Activated CD4-positive, alpha-beta T cell treated with anti-CD3 and anti-CD28 coated beads, Interleukin-2, amount 10 ng/mL, durations not matched to agents 7 days and 5 days (primary cell): ENCODE measurements at regions not wholly inside any gene's neighbourhood (a gene's known extent, or its start where the extent isn't known, plus 50 kb on each side); places are given as distances from the start of the nearest gene placed in this dataset.

ENCODE experiments used
- CTCF ChIA-PET: fragments of 350-600 bp; sonication (Branson Sonifier 250); formaldehyde crosslinking; loops from one replicate; lab custom pipeline; 2021; ENCODE audit warnings: antibody characterized with exemption; lab: Charles Lee
- POLR2A ChIA-PET: fragments of 350-600 bp; sonication (Branson Sonifier 250); formaldehyde crosslinking; loops from one replicate; lab custom pipeline; 2021; ENCODE audit warnings: antibody characterized with exemption; lab: Charles Lee
- DNase-seq: peaks from one replicate; pipeline ENCODE4 v3.0.0-alpha.2; 2020
- H3K27ac Mint-ChIP-seq: one replicate; pipeline ENCODE4 v1.8.0; 2021; ENCODE audit warnings: mild to moderate bottlenecking, moderate library complexity, mixed read lengths
- H3K27me3 Mint-ChIP-seq: one replicate; pipeline ENCODE4 v1.8.0; 2021; ENCODE audit warnings: mixed read lengths
- H3K36me3 Mint-ChIP-seq: one replicate; pipeline ENCODE4 v1.8.0; 2021; ENCODE audit warnings: low read depth, mixed read lengths
- H3K4me1 Mint-ChIP-seq: one replicate; pipeline ENCODE4 v1.8.0; 2021; ENCODE audit warnings: mixed read lengths
- H3K4me3 Mint-ChIP-seq: one replicate; pipeline ENCODE4 v1.8.0; 2021; ENCODE audit warnings: mild to moderate bottlenecking, moderate library complexity, mixed read lengths
- H3K9me3 Mint-ChIP-seq: one replicate; pipeline ENCODE4 v1.8.0; 2021; ENCODE audit warnings: mixed read lengths

- Mint-ChIP-seq H3K36me3 (no peaks in the 10 kb centered on the region), H3K4me3 (no peak overlapping the region), H3K9me3 (peaks cover 11% of the 10 kb centered on the region), H3K27ac (no peak overlapping the region), H3K27me3 (no peaks in the 10 kb centered on the region), H3K4me1 (no peaks in the 10 kb centered on the region)
- no peak for DNase-seq
- ChIA-PET CTCF (no interaction called here), POLR2A (no interaction called here)
Measured at GRCh38 chr14:42950363-42950762, 1343.7 kb downstream of the LRFN5 start.

- Mint-ChIP-seq H3K27ac (no peak overlapping the region), H3K36me3 (no peaks in the 10 kb centered on the region), H3K4me1 (no peaks in the 10 kb centered on the region), H3K9me3 (peaks cover 18% of the 10 kb centered on the region), H3K4me3 (no peak overlapping the region), H3K27me3 (no peaks in the 10 kb centered on the region)
- CTCF ChIA-PET, result no interaction called here
- POLR2A ChIA-PET, result no interaction called here
- DNase-seq, result no peak
Measured at GRCh38 chr14:42947991-42948390, 1341.3 kb downstream of the LRFN5 start.

- Mint-ChIP-seq H3K9me3 (peaks cover 10% of the 10 kb centered on the region), H3K27me3 (no peaks in the 10 kb centered on the region), H3K4me3 (no peak overlapping the region), H3K4me1 (no peaks in the 10 kb centered on the region), H3K36me3 (no peaks in the 10 kb centered on the region), H3K27ac (no peak overlapping the region)
- DNase-seq, result no peak
- ChIA-PET POLR2A (no interaction called here), CTCF (no interaction called here)
Measured at GRCh38 chr14:42944284-42944683, 1337.6 kb downstream of the LRFN5 start.

GRCh38 chr14:42931308-42931707, 1324.6 kb downstream of the LRFN5 start:
- Mint-ChIP-seq H3K36me3 (no peaks in the 10 kb centered on the region), H3K4me1 (no peaks in the 10 kb centered on the region), H3K27ac (no peak overlapping the region), H3K9me3 (peaks cover 3% of the 10 kb centered on the region), H3K4me3 (no peak overlapping the region), H3K27me3 (no peaks in the 10 kb centered on the region)
- CTCF ChIA-PET, result interaction anchor here (0.6 kb wide), 1 partner anchor 853 kb away, joined by 4 read pairs; no protein-coding TSS in a partner anchor
- no peak for DNase-seq
- POLR2A ChIA-PET, result no interaction called here

- Mint-ChIP-seq H3K4me1 (no peaks in the 10 kb centered on the region), H3K9me3 (peaks cover 6% of the 10 kb centered on the region), H3K27ac (no peak overlapping the region), H3K4me3 (no peak overlapping the region), H3K27me3 (no peaks in the 10 kb centered on the region), H3K36me3 (no peaks in the 10 kb centered on the region)
- ChIA-PET CTCF (no interaction called here), POLR2A (no interaction called here)
- no peak for DNase-seq
Measured at GRCh38 chr14:42929806-42930480, 1323.3 kb downstream of the LRFN5 start.

GRCh38 chr14:42927313-42927712, 1320.6 kb downstream of the LRFN5 start:
- H3K36me3 Mint-ChIP-seq, result no peaks in the 10 kb centered on the region
- DNase-seq, result no peak
- H3K4me3 Mint-ChIP-seq, result no peak overlapping the region
- ChIA-PET POLR2A (no interaction called here), CTCF (no interaction called here)
- H3K27me3 Mint-ChIP-seq, result no peaks in the 10 kb centered on the region
- H3K27ac Mint-ChIP-seq, result no peak overlapping the region
- H3K4me1 Mint-ChIP-seq, result no peaks in the 10 kb centered on the region
- H3K9me3 Mint-ChIP-seq, result peaks cover 15% of the 10 kb centered on the region

- DNase-seq, result no peak
- H3K4me3 Mint-ChIP-seq, result no peak overlapping the region
- H3K27ac Mint-ChIP-seq, result no peak overlapping the region
- H3K27me3 Mint-ChIP-seq, result no peaks in the 10 kb centered on the region
- H3K9me3 Mint-ChIP-seq, result peaks cover 12% of the 10 kb centered on the region
- CTCF ChIA-PET, result no interaction called here
- H3K4me1 Mint-ChIP-seq, result no peaks in the 10 kb centered on the region
- no peaks in the 10 kb centered on the region for H3K36me3 Mint-ChIP-seq
- POLR2A ChIA-PET, result no interaction called here
Measured at GRCh38 chr14:42921901-42922300, 1315.2 kb downstream of the LRFN5 start.

GRCh38 chr14:42918615-42919014, 1311.9 kb downstream of the LRFN5 start:
- CTCF ChIA-PET, result no interaction called here
- Mint-ChIP-seq H3K36me3 (no peaks in the 10 kb centered on the region), H3K9me3 (peaks cover 4% of the 10 kb centered on the region), H3K4me1 (no peaks in the 10 kb centered on the region), H3K27ac (no peak overlapping the region), H3K4me3 (no peak overlapping the region), H3K27me3 (no peaks in the 10 kb centered on the region)
- POLR2A ChIA-PET, result no interaction called here
- DNase-seq, result no peak

- Mint-ChIP-seq H3K27me3 (no peaks in the 10 kb centered on the region), H3K4me1 (no peaks in the 10 kb centered on the region), H3K4me3 (no peak overlapping the region), H3K27ac (no peak overlapping the region), H3K9me3 (peaks cover 11% of the 10 kb centered on the region), H3K36me3 (no peaks in the 10 kb centered on the region)
- DNase-seq, result no peak
- CTCF ChIA-PET, result no interaction called here
- POLR2A ChIA-PET, result no interaction called here
Measured at GRCh38 chr14:42911642-42912041, 1305.0 kb downstream of the LRFN5 start.

- Mint-ChIP-seq H3K9me3 (peaks cover 11% of the 10 kb centered on the region), H3K4me1 (no peaks in the 10 kb centered on the region), H3K4me3 (no peak overlapping the region), H3K36me3 (no peaks in the 10 kb centered on the region), H3K27me3 (no peaks in the 10 kb centered on the region), H3K27ac (no peak overlapping the region)
- no peak for DNase-seq
- POLR2A ChIA-PET, result no interaction called here
- CTCF ChIA-PET, result no interaction called here
Measured at GRCh38 chr14:42909659-42910058, 1303.0 kb downstream of the LRFN5 start.

- Mint-ChIP-seq H3K27me3 (no peaks in the 10 kb centered on the region), H3K4me1 (no peaks in the 10 kb centered on the region), H3K27ac (no peak overlapping the region), H3K36me3 (no peaks in the 10 kb centered on the region), H3K9me3 (peaks cover 7% of the 10 kb centered on the region), H3K4me3 (no peak overlapping the region)
- ChIA-PET POLR2A (no interaction called here), CTCF (no interaction called here)
- DNase-seq, result no peak
Measured at GRCh38 chr14:42893183-42893582, 1286.5 kb downstream of the LRFN5 start.

- DNase-seq, result no peak
- CTCF ChIA-PET, result no interaction called here
Measured at GRCh38 chr14:42884100-42884499, 1277.4 kb downstream of the LRFN5 start.

GRCh38 chr14:42877716-42878115, 1271.0 kb downstream of the LRFN5 start:
- H3K4me3 Mint-ChIP-seq, result no peak overlapping the region

More at GRCh38 chr14:42884100-42884499, 1277.4 kb downstream of the LRFN5 start:
- H3K9me3 Mint-ChIP-seq, result peaks cover 8% of the 10 kb centered on the region
- H3K36me3 Mint-ChIP-seq, result no peaks in the 10 kb centered on the region
- H3K27ac Mint-ChIP-seq, result no peak overlapping the region
- no peaks in the 10 kb centered on the region for H3K27me3 Mint-ChIP-seq
- no peaks in the 10 kb centered on the region for H3K4me1 Mint-ChIP-seq
- H3K4me3 Mint-ChIP-seq, result no peak overlapping the region
- POLR2A ChIA-PET, result no interaction called here

GRCh38 chr14:42872786-42873185, 1266.1 kb downstream of the LRFN5 start:
- Mint-ChIP-seq H3K9me3 (peaks cover 8% of the 10 kb centered on the region), H3K27me3 (no peaks in the 10 kb centered on the region), H3K27ac (no peak overlapping the region), H3K36me3 (no peaks in the 10 kb centered on the region), H3K4me1 (no peaks in the 10 kb centered on the region), H3K4me3 (no peak overlapping the region)
- no peak for DNase-seq
- CTCF ChIA-PET, result no interaction called here
- POLR2A ChIA-PET, result no interaction called here

More at GRCh38 chr14:42877716-42878115, 1271.0 kb downstream of the LRFN5 start:
- Mint-ChIP-seq H3K27ac (no peak overlapping the region), H3K4me1 (no peaks in the 10 kb centered on the region), H3K27me3 (no peaks in the 10 kb centered on the region), H3K9me3 (peaks cover 5% of the 10 kb centered on the region), H3K36me3 (no peaks in the 10 kb centered on the region)
- no peak for DNase-seq
- CTCF ChIA-PET, result no interaction called here
- POLR2A ChIA-PET, result no interaction called here
